Esophagus squamous epithelium (tissue), 4 donors: ENCODE measurements at regions not wholly inside any gene's neighbourhood (a gene's known extent, or its start where the extent isn't known, plus 50 kb on each side); places are given as distances from the start of the nearest gene placed in this dataset.

Experiments used
- POLR2A ChIP-seq, 4 donors: fragments of 450-650 bp; IDR thresholded peaks; one replicate each; pipeline ENCODE4 v1.6.1; 2017; ENCODE audit warnings: antibody characterized with exemption in 4 of 4, mild to moderate bottlenecking in 4 of 4, moderate library complexity in 3 of 4
- TF ChIP-seq, protein P1 (sequence below), 6 experiments: fragments of 450-650 bp in 4 of 6; fragments of 200-600 bp in 2 of 6; sonication (generic) in 2 of 6; IDR thresholded peaks; one replicate each; pipeline ENCODE4 v1.5.1; 2016 to 2019; ENCODE audit warnings: antibody characterized with exemption in 6 of 6, mild to moderate bottlenecking in 4 of 6, moderate library complexity in 4 of 6

DNA sequence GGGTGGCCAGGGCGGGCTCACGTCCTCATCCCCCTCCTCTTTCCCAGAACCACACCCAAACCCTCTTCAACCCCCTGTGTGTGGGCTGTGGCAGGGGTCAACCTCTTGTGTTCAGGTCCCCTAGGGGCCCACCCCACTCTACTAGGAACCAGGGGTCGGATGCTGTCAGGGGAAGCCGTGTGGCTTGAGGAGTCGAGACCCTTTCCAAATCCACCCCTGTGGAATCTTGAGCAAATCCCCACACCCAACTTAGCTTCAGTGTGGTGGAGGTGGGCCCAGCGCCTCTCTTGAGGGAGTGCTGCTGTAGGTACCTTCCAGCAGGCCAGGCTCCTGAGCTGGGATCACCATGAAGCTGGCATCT, 121.5 kb downstream of the MRM1 start:
- TF ChIP-seq POLR2A (IDR thresholded peaks at IDR 0.05) = no peak
- TF ChIP-seq, protein P1, sequence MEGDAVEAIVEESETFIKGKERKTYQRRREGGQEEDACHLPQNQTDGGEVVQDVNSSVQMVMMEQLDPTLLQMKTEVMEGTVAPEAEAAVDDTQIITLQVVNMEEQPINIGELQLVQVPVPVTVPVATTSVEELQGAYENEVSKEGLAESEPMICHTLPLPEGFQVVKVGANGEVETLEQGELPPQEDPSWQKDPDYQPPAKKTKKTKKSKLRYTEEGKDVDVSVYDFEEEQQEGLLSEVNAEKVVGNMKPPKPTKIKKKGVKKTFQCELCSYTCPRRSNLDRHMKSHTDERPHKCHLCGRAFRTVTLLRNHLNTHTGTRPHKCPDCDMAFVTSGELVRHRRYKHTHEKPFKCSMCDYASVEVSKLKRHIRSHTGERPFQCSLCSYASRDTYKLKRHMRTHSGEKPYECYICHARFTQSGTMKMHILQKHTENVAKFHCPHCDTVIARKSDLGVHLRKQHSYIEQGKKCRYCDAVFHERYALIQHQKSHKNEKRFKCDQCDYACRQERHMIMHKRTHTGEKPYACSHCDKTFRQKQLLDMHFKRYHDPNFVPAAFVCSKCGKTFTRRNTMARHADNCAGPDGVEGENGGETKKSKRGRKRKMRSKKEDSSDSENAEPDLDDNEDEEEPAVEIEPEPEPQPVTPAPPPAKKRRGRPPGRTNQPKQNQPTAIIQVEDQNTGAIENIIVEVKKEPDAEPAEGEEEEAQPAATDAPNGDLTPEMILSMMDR (IDR thresholded peaks at IDR 0.05) = no peak
